Heart left ventricle (tissue), 13 donors: ENCODE measurements at regions not wholly inside any gene's neighbourhood (a gene's known extent, or its start where the extent isn't known, plus 50 kb on each side); places are given as distances from the start of the nearest gene placed in this dataset.

Experiments
- CTCF ChIP-seq, 12 donors: fragments of 200-600 bp; sonication (generic) in 4 of 12; IDR thresholded peaks; one replicate each; pipeline versions ENCODE4 v1.5.0 to v1.8.0; 2018 to 2022; ENCODE audit warnings: antibody characterized with exemption in 12 of 12, mild to moderate bottlenecking in 5 of 12
- POLR2A ChIP-seq, 2 donors: fragments of 450-650 bp; IDR thresholded peaks; one replicate each; pipeline ENCODE4 v1.6.1; 2017; ENCODE audit warnings: antibody characterized with exemption in 2 of 2, mild to moderate bottlenecking in 2 of 2, moderate library complexity in 2 of 2
- donor health status: ischemic (EF 13 %, LVEDD 7.1; RV severe dilation, severe dysfunction).
- donor health status: DM: no; HTN: yes; CAD: no.
- donor health status: DM: no; HTN: no; CAD: no.
- donor health status: ischemic (EF 25% LVEDD 6.9; RV normal size, moderate dysfunction).
- donor health status: ischemic (EF 25% LVEDD 5.7; RV mildly dilated, moderate dysfunction).
- donor health status: ischemic (EF 35%, LVEDD 5.7; RV mildly dilated, moderate dysfunction).
- donor health status: nonischemic (EF 11% LVEDD 7.7; RV severe dilation, severe dysfunction).
- donor health status: DM: yes; HTN: yes; CAD: no.
- donor health status: PGD.
- donor health status: ischemic (EF 29% LVEDD 5.4; RV normal size, mild dysfunction).
- donor health status: nonischemic (EF 23%, LVEDD 6.1; RV moderate dilation, normal function).

DNA sequence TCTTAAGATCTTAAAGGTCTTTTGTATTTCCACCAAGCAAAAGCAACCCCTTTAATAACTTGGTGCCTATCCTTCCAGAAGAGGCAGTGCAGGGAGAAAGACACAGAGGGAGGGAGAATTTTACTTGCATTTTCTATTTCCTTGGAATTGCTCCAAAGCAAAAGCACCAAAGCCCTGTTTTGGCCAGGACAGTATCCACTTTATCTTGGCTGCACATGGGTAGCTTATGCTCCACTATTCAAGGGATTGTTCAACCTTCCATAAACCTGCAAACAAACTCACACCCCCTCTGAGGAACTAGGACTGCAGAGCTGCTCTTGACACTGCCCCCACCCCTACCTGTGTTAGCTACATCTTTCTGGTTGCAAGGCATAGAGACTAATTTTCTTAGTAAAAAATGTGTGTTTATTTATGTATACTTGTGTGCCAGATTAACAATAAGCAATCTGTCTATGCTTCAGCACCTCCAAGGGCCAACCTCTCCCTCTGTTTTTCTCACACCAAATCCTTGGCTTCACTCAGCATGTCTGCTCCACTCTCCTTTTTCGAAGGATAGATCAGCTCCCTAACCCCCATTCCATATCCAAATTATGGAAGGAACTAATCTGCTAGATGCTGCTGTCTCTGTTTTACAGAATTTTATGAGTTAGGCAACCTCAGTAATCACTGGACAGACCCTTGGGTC lies 68.1 kb upstream of the KLF12 start:
- TF ChIP-seq POLR2A (IDR thresholded peaks at IDR 0.05) (no peak), CTCF (IDR thresholded peaks at IDR 0.05) (no peak)
